A549 (cell line): ENCODE measurements at regions not wholly inside any gene's neighbourhood (a gene's known extent, or its start where the extent isn't known, plus 50 kb on each side); places are given as distances from the start of the nearest gene placed in this dataset.

Source experiments
- CHD2 ChIP-seq: fragments of 150-350 bp; IDR thresholded peaks from 2 replicates; pipeline ENCODE4 v1.6.1; 2014; ENCODE audit warnings: low read length; ENCODE audit not compliant: partially characterized antibody
- CTCF ChIP-seq: fragments of >200 bp; sonication (Bioruptor Twin); formaldehyde crosslinking; IDR thresholded peaks from 3 replicates; pipeline ENCODE4 v1.5.1; 2016
- POLR2A ChIP-seq: IDR thresholded peaks from 2 replicates; pipeline ENCODE4 v1.6.1; 2012; ENCODE audit warnings: mild to moderate bottlenecking, low read length

GRCh38 chr2:183283209-183283608 lies 159.0 kb downstream of the NUP35 start:
- no peak for TF ChIP-seq CTCF
- TF ChIP-seq POLR2A, result no peak
- TF ChIP-seq CHD2, result no peak
